ENCODE measurements at regions not wholly inside any gene's neighbourhood (a gene's known extent, or its start where the extent isn't known, plus 50 kb on each side); places are given as distances from the start of the nearest gene placed in this dataset.

DNA sequence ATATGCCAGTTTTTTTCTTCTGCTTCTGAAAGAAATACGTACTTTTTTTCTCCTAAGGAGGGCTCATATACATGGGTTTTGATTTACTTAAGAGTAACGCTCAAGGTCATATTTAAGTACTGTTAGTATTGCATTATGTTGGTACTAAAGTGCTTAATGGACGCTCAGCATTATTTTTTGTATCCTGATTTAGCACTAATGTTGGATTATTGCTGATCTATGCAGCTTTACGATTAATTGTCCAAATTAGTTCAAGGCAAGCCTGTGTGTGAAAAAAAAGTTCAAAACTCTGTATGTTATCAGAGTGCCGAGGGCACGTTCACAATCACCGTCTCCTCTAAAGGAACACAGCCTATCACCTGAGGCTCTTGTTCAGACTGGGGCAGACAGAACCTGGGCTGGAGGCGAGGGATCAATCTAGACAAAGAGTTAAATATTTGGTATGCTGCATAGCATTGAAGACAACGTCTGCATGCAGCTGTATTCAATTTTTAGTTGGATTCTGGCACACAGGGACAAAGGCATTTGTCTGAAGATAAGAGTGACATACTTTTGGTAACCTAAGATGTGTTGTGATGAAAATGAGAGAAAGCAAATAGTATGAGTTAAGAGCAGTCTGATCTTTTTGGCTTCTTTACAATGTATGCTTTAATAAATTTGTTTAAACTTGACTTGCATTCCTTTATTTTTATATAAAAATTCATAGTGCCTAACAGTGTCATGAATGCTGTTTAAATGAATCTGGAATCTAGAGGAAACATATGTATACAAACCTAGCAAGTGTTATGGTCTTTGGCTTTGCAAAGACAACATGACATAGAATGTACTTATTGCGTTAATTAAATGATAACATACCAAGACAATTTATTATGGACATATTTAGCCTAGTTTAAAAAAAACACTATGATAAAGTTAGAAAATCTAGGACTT lies 341.2 kb downstream of the SAMD5 start:
- Mint-ChIP-seq H3K9me3 (peaks cover 3% of the 10 kb centered on the region), H3K4me1 (ENCODE audit: low read depth) (no peaks in the 10 kb centered on the region), H3K4me3 (no peak overlapping the region), H3K36me3 (ENCODE audit: insufficient read depth) (no peaks in the 10 kb centered on the region), H3K27me3 (ENCODE audit: low read depth) (no peaks in the 10 kb centered on the region)
- no peak for DNase-seq
- no peak for ATAC-seq

- H3K27me3 Mint-ChIP-seq (ENCODE audit: low read depth), result no peaks in the 10 kb centered on the region
- no peaks in the 10 kb centered on the region for H3K9me3 Mint-ChIP-seq
- DNase-seq, result no peak
- H3K36me3 Mint-ChIP-seq (ENCODE audit: insufficient read depth), result no peaks in the 10 kb centered on the region
- no peaks in the 10 kb centered on the region for H3K4me1 Mint-ChIP-seq (ENCODE audit: low read depth)
- no peak for ATAC-seq
- H3K4me3 Mint-ChIP-seq, result no peak overlapping the region
These were observed 344.3 kb downstream of the SAMD5 start for GRCh38 chr6:147852772-147853171.

- no peaks in the 10 kb centered on the region for H3K36me3 Mint-ChIP-seq (ENCODE audit: insufficient read depth)
- ATAC-seq, result no peak
- H3K4me3 Mint-ChIP-seq, result no peak overlapping the region
- no peaks in the 10 kb centered on the region for H3K4me1 Mint-ChIP-seq (ENCODE audit: low read depth)
- no peaks in the 10 kb centered on the region for H3K9me3 Mint-ChIP-seq
- no peak for DNase-seq
- no peaks in the 10 kb centered on the region for H3K27me3 Mint-ChIP-seq (ENCODE audit: low read depth)
These were observed 345.1 kb downstream of the SAMD5 start for GRCh38 chr6:147853574-147853973.

DNA sequence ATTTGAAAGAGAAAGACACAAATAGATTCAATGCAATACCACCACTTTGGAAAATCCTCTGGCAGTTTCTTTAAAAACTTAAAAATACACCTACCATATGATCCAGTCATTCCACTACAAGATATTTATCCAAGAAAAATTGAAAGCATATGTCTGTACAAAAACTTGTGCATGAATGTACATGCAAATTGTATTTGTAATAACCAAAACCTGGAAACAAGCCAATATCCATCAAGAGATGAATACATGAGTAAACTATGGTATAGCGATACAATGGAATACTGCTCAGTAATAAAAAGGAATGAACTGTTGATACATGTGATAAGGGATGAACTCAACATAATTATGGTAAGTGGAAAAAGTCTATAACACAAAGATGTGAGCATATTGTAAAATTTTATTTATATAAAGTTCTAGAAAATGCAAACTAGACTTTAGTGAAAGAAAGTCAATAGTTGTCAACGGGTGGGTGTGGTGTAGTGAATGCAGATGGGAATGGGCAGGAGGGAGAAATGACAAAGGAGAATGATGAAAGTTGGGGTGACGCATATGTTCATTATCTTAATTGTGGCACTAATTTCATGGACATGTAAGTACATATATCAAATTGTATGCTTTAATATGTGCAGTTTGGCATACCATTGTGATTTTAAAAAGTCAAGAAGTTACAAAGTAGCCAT lies 347.5 kb downstream of the SAMD5 start:
- Mint-ChIP-seq H3K4me3 (no peak overlapping the region), H3K36me3 (ENCODE audit: insufficient read depth) (no peaks in the 10 kb centered on the region), H3K27me3 (ENCODE audit: low read depth) (no peaks in the 10 kb centered on the region), H3K4me1 (ENCODE audit: low read depth) (no peaks in the 10 kb centered on the region), H3K9me3 (no peaks in the 10 kb centered on the region)
- DNase-seq (no peak), ATAC-seq (no peak)

DNA sequence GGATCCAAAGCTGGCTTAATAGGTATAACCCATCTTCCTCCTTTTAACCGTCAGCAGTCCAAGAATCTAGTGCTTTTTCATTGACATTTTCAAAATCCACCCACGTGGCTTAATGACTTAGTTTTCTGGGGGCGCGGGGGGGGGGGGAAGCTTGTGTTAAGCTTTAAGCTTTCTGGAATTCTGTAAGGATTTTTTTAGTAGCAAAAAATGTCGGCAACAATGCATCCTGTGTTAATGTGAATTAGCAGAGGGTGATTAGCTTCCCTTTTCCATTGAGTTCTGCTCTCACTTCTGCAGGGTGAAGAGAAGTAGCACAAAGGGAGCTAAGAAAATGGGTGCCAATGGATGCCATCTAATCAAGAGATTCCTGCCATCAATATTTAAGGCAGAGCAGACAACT lies 348.2 kb downstream of the SAMD5 start:
- H3K36me3 Mint-ChIP-seq (ENCODE audit: insufficient read depth), result no peaks in the 10 kb centered on the region
- no peaks in the 10 kb centered on the region for H3K4me1 Mint-ChIP-seq (ENCODE audit: low read depth)
- no peaks in the 10 kb centered on the region for H3K27me3 Mint-ChIP-seq (ENCODE audit: low read depth)
- H3K4me3 Mint-ChIP-seq, result no peak overlapping the region
- no peak for ATAC-seq
- no peak for DNase-seq
- no peaks in the 10 kb centered on the region for H3K9me3 Mint-ChIP-seq

GRCh38 chr6:147858421-147858820 lies 349.9 kb downstream of the SAMD5 start:
- DNase-seq, result no peak
- Mint-ChIP-seq H3K4me3 (no peak overlapping the region), H3K9me3 (no peaks in the 10 kb centered on the region), H3K4me1 (ENCODE audit: low read depth) (no peaks in the 10 kb centered on the region), H3K36me3 (ENCODE audit: insufficient read depth) (no peaks in the 10 kb centered on the region), H3K27me3 (ENCODE audit: low read depth) (no peaks in the 10 kb centered on the region)
- no peak for ATAC-seq

GRCh38 chr6:147859071-147859470 lies 350.6 kb downstream of the SAMD5 start:
- no peaks in the 10 kb centered on the region for H3K36me3 Mint-ChIP-seq (ENCODE audit: insufficient read depth)
- ATAC-seq (no peak), DNase-seq (no peak)
- no peaks in the 10 kb centered on the region for H3K9me3 Mint-ChIP-seq
- no peaks in the 10 kb centered on the region for H3K4me1 Mint-ChIP-seq (ENCODE audit: low read depth)
- no peaks in the 10 kb centered on the region for H3K27me3 Mint-ChIP-seq (ENCODE audit: low read depth)
- no peak overlapping the region for H3K4me3 Mint-ChIP-seq

GRCh38 chr6:147861696-147862095 lies 353.2 kb downstream of the SAMD5 start:
- Mint-ChIP-seq H3K4me1 (ENCODE audit: low read depth) (no peaks in the 10 kb centered on the region), H3K9me3 (no peaks in the 10 kb centered on the region), H3K4me3 (no peak overlapping the region), H3K27me3 (ENCODE audit: low read depth) (no peaks in the 10 kb centered on the region), H3K36me3 (ENCODE audit: insufficient read depth) (no peaks in the 10 kb centered on the region)
- DNase-seq (no peak), ATAC-seq (no peak)

- H3K36me3 Mint-ChIP-seq (ENCODE audit: insufficient read depth), result no peaks in the 10 kb centered on the region
- H3K4me1 Mint-ChIP-seq (ENCODE audit: low read depth), result no peaks in the 10 kb centered on the region
- ATAC-seq (no peak), DNase-seq (no peak)
- no peak overlapping the region for H3K4me3 Mint-ChIP-seq
- no peaks in the 10 kb centered on the region for H3K9me3 Mint-ChIP-seq
- no peaks in the 10 kb centered on the region for H3K27me3 Mint-ChIP-seq (ENCODE audit: low read depth)
These were observed 359.1 kb downstream of the SAMD5 start for GRCh38 chr6:147867433-147868226.

DNA sequence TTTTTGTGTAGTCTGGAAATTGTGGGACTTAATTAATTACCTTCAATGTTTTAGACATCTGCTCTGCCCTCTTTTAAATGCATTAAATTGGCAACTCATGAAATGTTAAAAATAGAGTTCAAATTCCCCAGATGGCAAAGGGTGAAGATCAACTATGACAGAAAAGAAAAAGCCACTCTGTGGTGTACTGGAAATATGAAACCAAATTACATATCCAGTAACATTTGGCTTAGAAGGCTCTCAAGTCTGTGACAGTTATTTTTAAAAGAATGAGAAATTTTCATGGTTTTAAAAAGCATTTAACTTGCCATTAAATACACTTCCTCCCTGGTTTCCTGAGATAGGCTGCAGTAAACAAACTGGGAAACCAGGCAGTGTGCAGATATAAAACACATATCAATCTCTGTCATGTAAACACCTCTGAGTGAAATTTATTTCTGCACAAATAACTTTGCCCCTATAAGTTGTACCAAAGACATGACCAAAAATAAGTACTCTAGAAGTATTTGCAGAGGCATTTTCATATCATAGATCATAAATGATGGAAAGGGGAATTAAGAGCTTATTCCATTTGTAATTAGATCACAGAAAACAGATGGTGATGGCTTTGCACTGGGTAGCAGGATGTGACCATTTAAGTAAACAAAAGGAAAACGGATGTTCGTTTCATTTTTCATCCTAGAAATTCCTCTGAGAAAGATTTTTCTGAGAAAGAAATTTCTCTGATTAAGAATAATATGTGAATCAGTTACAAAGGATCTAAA lies 360.1 kb downstream of the SAMD5 start:
- Mint-ChIP-seq H3K36me3 (ENCODE audit: insufficient read depth) (no peaks in the 10 kb centered on the region), H3K4me3 (no peak overlapping the region), H3K9me3 (no peaks in the 10 kb centered on the region), H3K4me1 (ENCODE audit: low read depth) (no peaks in the 10 kb centered on the region), H3K27me3 (ENCODE audit: low read depth) (no peaks in the 10 kb centered on the region)
- ATAC-seq (no peak), DNase-seq (no peak)

GRCh38 chr6:147869201-147869600 lies 360.7 kb downstream of the SAMD5 start:
- Mint-ChIP-seq H3K9me3 (no peaks in the 10 kb centered on the region), H3K4me3 (no peak overlapping the region), H3K4me1 (ENCODE audit: low read depth) (no peaks in the 10 kb centered on the region), H3K36me3 (ENCODE audit: insufficient read depth) (no peaks in the 10 kb centered on the region), H3K27me3 (ENCODE audit: low read depth) (no peaks in the 10 kb centered on the region)
- DNase-seq (no peak), ATAC-seq (no peak)

- no peaks in the 10 kb centered on the region for H3K9me3 Mint-ChIP-seq
- no peak for ATAC-seq
- no peak overlapping the region for H3K4me3 Mint-ChIP-seq
These were observed 361.4 kb downstream of the SAMD5 start for GRCh38 chr6:147869869-147870268.

DNA sequence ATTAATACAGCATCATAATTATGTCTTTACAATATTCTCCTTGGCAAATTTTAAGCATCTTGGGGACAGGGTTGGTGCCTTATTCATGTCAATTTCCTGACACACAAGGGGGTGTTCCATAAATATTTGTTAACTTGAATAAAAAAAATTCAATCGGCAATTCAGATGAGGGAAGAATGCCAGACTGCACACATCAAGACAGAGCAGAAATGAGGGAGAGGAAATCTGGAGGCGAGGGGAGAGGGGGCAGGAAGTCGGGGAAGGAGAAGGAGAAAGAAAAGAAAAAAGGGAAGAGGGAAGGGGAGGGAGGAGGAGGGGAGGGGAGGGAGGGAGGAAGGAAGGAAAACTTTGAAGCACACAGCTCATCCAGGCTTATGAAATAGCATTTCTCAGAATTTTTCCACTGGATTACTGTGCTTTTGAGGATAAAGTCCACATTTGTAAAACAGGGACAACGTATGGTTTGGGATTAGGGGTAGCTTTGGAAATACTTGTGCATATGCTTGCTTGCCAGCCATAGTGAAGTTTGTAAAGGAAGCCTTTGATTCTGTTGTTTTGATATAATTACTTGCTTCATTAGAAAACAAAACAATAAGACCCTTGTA lies 362.1 kb downstream of the SAMD5 start:
- ATAC-seq, result no peak
- Mint-ChIP-seq H3K27me3 (ENCODE audit: low read depth) (no peaks in the 10 kb centered on the region), H3K36me3 (ENCODE audit: insufficient read depth) (no peaks in the 10 kb centered on the region), H3K4me1 (ENCODE audit: low read depth) (no peaks in the 10 kb centered on the region), H3K4me3 (no peak overlapping the region), H3K9me3 (no peaks in the 10 kb centered on the region)
- DNase-seq, result no peak

More at GRCh38 chr6:147869869-147870268, 361.4 kb downstream of the SAMD5 start:
- Mint-ChIP-seq H3K27me3 (ENCODE audit: low read depth) (no peaks in the 10 kb centered on the region), H3K4me1 (ENCODE audit: low read depth) (no peaks in the 10 kb centered on the region), H3K36me3 (ENCODE audit: insufficient read depth) (no peaks in the 10 kb centered on the region)
- no peak for DNase-seq

All from activated T-cell treated with anti-CD3 and anti-CD28 coated beads, Interleukin-2, amount 50 U/mL, for 4 hours (primary cell).